ENCODE measurements at regions not wholly inside any gene's neighbourhood (a gene's known extent, or its start where the extent isn't known, plus 50 kb on each side); places are given as distances from the start of the nearest gene placed in this dataset.

DNA sequence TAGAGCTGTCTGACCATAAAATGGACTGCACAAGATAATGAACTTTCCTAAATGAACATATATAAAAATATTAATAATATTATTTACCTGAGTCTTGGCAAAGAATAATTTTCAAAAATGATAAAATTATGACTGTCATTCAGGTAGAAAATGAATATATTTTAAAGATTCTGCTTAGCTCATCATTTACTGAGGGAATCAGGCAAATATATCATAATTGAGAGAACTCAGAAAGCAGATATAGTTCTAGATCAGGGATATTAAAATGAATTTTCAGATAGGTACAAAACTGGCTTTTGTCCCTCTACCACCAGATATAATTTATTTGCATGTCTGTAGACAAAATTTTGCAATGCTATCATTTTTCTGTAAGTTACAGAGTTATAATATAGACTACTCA, 86.1 kb upstream of the CPM start:
- TF ChIP-seq, protein P1, sequence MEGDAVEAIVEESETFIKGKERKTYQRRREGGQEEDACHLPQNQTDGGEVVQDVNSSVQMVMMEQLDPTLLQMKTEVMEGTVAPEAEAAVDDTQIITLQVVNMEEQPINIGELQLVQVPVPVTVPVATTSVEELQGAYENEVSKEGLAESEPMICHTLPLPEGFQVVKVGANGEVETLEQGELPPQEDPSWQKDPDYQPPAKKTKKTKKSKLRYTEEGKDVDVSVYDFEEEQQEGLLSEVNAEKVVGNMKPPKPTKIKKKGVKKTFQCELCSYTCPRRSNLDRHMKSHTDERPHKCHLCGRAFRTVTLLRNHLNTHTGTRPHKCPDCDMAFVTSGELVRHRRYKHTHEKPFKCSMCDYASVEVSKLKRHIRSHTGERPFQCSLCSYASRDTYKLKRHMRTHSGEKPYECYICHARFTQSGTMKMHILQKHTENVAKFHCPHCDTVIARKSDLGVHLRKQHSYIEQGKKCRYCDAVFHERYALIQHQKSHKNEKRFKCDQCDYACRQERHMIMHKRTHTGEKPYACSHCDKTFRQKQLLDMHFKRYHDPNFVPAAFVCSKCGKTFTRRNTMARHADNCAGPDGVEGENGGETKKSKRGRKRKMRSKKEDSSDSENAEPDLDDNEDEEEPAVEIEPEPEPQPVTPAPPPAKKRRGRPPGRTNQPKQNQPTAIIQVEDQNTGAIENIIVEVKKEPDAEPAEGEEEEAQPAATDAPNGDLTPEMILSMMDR (conservative IDR thresholded peaks at IDR 0.05; ENCODE audit: low read length), result no peak
- no peak for TF ChIP-seq EZH2phosphoT487 (IDR thresholded peaks at IDR 0.05; ENCODE audit: borderline replicate concordance, low read depth, low read length)
